CD1c-positive myeloid dendritic cell (primary cell): ENCODE measurements at regions not wholly inside any gene's neighbourhood (a gene's known extent, or its start where the extent isn't known, plus 50 kb on each side); places are given as distances from the start of the nearest gene placed in this dataset.

Source experiments
- DNase-seq: peaks from one replicate; pipeline ENCODE4 v3.0.0-alpha.2; 2016; ENCODE audit errors: extremely low spot score

GRCh38 chr6:55642366-55642765, 63.4 kb upstream of the HMGCLL1 start:
- DNase-seq: no peak

- no peak for DNase-seq
Observed at GRCh38 chr6:55636406-55637102, 57.6 kb upstream of the HMGCLL1 start.

- no peak for DNase-seq
Observed at GRCh38 chr6:55633471-55633870, 54.5 kb upstream of the HMGCLL1 start.

- no peak for DNase-seq
Observed at GRCh38 chr6:55632953-55633352, 54.0 kb upstream of the HMGCLL1 start.
